SKM-1 treated with dmso at 0.1 percent for 144 hours (cell line): ENCODE measurements at regions not wholly inside any gene's neighbourhood (a gene's known extent, or its start where the extent isn't known, plus 50 kb on each side); places are given as distances from the start of the nearest gene placed in this dataset.
"Not testable (repeated sequence)": the region's sequence is repeated elsewhere in the genome, so short reads cannot be mapped to it uniquely, and the experiment has no call there.

Experiments used
- DNase-seq: peaks from one replicate; lab custom pipeline; 2025; ENCODE audit not compliant: unreplicated experiment; lab: John Stamatoyannopoulos, UW

GRCh38 chr12:38477340-38478090 lies 160.9 kb downstream of the ALG10B start:
- no peak for DNase-seq

GRCh38 chr12:38480594-38480993 lies 164.0 kb downstream of the ALG10B start:
- no peak for DNase-seq

- no peak for DNase-seq
These were observed 168.4 kb downstream of the ALG10B start for GRCh38 chr12:38484821-38485449.

GRCh38 chr12:38488866-38489265 lies 172.3 kb downstream of the ALG10B start:
- DNase-seq = no peak

- no peak for DNase-seq
These were observed 173.5 kb downstream of the ALG10B start for GRCh38 chr12:38490073-38490472.

GRCh38 chr12:38490941-38491340 lies 174.4 kb downstream of the ALG10B start:
- DNase-seq = no peak

- no peak for DNase-seq
These were observed 184.9 kb downstream of the ALG10B start for GRCh38 chr12:38501481-38501880.

GRCh38 chr12:38501991-38502390 lies 185.4 kb downstream of the ALG10B start:
- DNase-seq = no peak

- DNase-seq = no peak
These were observed 185.8 kb downstream of the ALG10B start for GRCh38 chr12:38502415-38502814.

GRCh38 chr12:38507839-38508238 lies 191.3 kb downstream of the ALG10B start:
- no peak for DNase-seq

- DNase-seq = no peak
These were observed 191.7 kb downstream of the ALG10B start for GRCh38 chr12:38508246-38508645.

- no peak for DNase-seq
These were observed 199.3 kb downstream of the ALG10B start for GRCh38 chr12:38515912-38516311.

GRCh38 chr12:38516418-38516817 lies 199.8 kb downstream of the ALG10B start:
- no peak for DNase-seq

GRCh38 chr12:38523920-38524319 lies 207.3 kb downstream of the ALG10B start:
- DNase-seq = no peak

GRCh38 chr12:38527631-38528030 lies 211.1 kb downstream of the ALG10B start:
- DNase-seq = no peak

GRCh38 chr12:38528527-38528926 lies 212.0 kb downstream of the ALG10B start:
- DNase-seq = no peak

- DNase-seq = not testable (repeated sequence)
These were observed 212.7 kb downstream of the ALG10B start for GRCh38 chr12:38529281-38529680.

- no peak for DNase-seq
These were observed 221.7 kb downstream of the ALG10B start for GRCh38 chr12:38538319-38538718.

GRCh38 chr12:38540156-38540555 lies 223.6 kb downstream of the ALG10B start:
- no peak for DNase-seq

- no peak for DNase-seq
These were observed 225.3 kb downstream of the ALG10B start for GRCh38 chr12:38541849-38542248.

- DNase-seq = no peak
These were observed 226.6 kb downstream of the ALG10B start for GRCh38 chr12:38543151-38543550.

- no peak for DNase-seq
These were observed 227.9 kb downstream of the ALG10B start for GRCh38 chr12:38544330-38545066.
